Breast epithelium (tissue), 4 donors: ENCODE measurements at regions not wholly inside any gene's neighbourhood (a gene's known extent, or its start where the extent isn't known, plus 50 kb on each side); places are given as distances from the start of the nearest gene placed in this dataset.

ENCODE experiments used
- DNase-seq, 2 donors: peaks; one replicate each; pipeline ENCODE4 v3.0.0-alpha.2; 2019; ENCODE audit warnings: low spot score in 2 of 2
- H3K27ac ChIP-seq, 2 donors: fragments of 200-600 bp; sonication (generic) in 1 of 2; one replicate each; pipeline ENCODE4 v1.5.1; 2016 to 2019; ENCODE audit warnings: mild to moderate bottlenecking in 1 of 2
- H3K27me3 ChIP-seq, 2 donors: fragments of 200-600 bp; sonication (generic) in 1 of 2; one replicate each; pipeline versions ENCODE4 v1.5.1 to v1.6.0; 2017 to 2019; ENCODE audit warnings: control low read depth in 1 of 2, mild to moderate bottlenecking in 1 of 2
- H3K36me3 ChIP-seq: fragments of 200-600 bp; one replicate; pipeline ENCODE4 v1.5.1; 2019
- H3K4me1 ChIP-seq, 2 donors: fragments of 200-600 bp; sonication (generic); one replicate each; pipeline ENCODE4 v1.5.1; 2016 to 2019; ENCODE audit warnings: control low read depth in 1 of 2
- H3K4me3 ChIP-seq, 3 donors: fragments of 200-600 bp; sonication (generic); 1 replicate in 2 of 3; 2 replicates in 1 of 3; pipeline ENCODE4 v1.5.1; 2016 to 2019; ENCODE audit warnings: mild to moderate bottlenecking in 3 of 3, moderate library complexity in 2 of 3
- H3K9me3 ChIP-seq, 2 donors: fragments of 200-600 bp; sonication (generic) in 1 of 2; one replicate each; pipeline ENCODE4 v1.5.1; 2016 to 2019; ENCODE audit warnings: control low read depth in 1 of 2
- POLR2A ChIP-seq: fragments of 450-650 bp; IDR thresholded peaks from one replicate; pipeline ENCODE4 v1.6.1; 2016; ENCODE audit warnings: antibody characterized with exemption, mild to moderate bottlenecking, moderate library complexity
- POLR2AphosphoS5 ChIP-seq, 3 donors: sonication (generic); formaldehyde crosslinking; IDR thresholded peaks; one replicate each; pipeline ENCODE4 v1.6.1; 2017; ENCODE audit warnings: antibody characterized with exemption in 3 of 3
- intact Hi-C: fragments of 100-400 bp; cut with DNase I; formaldehyde crosslinking; loops from one replicate; pipeline ENCODE4 v1.15.1; 2023; ENCODE audit warnings: low total_unique reads
- TF ChIP-seq, protein P1 (sequence below), 3 donors: fragments of 450-650 bp; IDR thresholded peaks; one replicate each; pipeline ENCODE4 v1.5.1; 2016 to 2017; ENCODE audit warnings: antibody characterized with exemption in 3 of 3, mild to moderate bottlenecking in 3 of 3, moderate library complexity in 3 of 3

DNA sequence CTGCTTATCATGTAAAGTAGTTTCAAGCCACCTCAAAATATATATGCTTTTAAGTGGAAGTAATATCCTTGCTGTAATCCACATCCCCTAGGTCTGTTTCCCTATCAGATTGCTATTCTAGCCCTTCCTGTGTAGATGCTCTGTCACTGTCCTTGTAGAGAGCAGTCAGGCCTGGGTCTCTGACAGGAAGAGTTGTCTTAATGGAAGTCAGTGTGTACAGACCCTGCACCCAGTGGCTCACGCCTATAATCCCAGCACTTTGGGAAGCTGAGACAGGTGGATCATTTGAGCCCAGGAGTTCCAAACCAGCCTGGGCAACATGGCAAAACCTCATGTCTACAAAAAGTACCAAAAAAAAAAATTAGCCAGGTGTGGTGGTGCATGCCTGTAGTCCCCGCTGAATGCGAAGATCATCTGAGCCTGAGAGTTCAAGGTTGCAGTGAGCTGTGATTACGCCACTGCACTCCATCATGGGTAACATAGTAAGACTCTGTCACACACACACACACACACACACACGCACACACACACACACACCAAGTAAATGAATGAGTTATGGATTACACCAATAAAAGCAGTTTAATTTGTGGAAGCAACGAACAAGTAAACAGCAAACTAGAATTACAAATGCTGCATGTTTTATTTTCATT is 70.2 kb upstream of the DSC1 start:
- intact Hi-C loops, result no loop called here
- no peak overlapping the region for H3K27ac ChIP-seq
- no peak for DNase-seq

DNA sequence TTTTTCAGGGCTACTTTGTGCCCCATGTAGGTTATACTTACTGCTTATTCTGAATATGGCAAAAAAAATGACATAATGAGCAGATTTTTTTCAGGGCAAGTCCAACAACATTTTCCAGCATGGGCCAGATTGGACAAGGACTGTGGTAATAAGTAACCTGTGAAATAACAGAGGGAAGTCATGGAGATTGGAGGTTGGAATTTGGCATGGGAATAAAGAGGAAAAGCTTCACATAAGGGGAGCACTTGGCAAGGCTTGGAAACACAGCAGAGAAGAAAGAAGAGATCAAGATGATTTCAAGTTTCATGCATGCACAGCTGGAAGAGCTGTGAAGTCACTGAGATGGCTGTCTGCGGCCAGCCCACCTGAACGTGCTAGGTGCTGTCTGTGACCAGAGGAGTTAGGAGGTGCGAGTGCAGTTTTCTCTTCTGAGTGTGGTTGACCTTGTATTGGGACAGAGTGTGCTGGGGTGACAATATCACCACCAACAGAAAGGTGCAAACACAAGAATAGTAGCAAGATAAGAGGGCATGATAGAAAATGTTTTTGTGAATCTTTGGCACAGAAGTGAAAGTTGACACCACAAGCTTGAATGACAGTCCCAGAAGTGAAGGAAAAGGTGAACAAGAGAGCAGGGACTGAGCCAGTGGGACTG is 71.1 kb upstream of the DSC1 start:
- Histone ChIP-seq H3K36me3 (no peaks in the 10 kb centered on the region), H3K4me1 (no peaks in the 10 kb centered on the region), H3K27me3 (no peaks in the 10 kb centered on the region), H3K4me3 (no peak overlapping the region), H3K9me3 (no peaks in the 10 kb centered on the region), H3K27ac (peak overlapping the region; percentile 23 to 54)
- TF ChIP-seq POLR2AphosphoS5 (IDR thresholded peaks at IDR 0.05) (no peak), POLR2A (no peak)
- TF ChIP-seq, protein P1, sequence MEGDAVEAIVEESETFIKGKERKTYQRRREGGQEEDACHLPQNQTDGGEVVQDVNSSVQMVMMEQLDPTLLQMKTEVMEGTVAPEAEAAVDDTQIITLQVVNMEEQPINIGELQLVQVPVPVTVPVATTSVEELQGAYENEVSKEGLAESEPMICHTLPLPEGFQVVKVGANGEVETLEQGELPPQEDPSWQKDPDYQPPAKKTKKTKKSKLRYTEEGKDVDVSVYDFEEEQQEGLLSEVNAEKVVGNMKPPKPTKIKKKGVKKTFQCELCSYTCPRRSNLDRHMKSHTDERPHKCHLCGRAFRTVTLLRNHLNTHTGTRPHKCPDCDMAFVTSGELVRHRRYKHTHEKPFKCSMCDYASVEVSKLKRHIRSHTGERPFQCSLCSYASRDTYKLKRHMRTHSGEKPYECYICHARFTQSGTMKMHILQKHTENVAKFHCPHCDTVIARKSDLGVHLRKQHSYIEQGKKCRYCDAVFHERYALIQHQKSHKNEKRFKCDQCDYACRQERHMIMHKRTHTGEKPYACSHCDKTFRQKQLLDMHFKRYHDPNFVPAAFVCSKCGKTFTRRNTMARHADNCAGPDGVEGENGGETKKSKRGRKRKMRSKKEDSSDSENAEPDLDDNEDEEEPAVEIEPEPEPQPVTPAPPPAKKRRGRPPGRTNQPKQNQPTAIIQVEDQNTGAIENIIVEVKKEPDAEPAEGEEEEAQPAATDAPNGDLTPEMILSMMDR (IDR thresholded peaks at IDR 0.05), result no peak
- intact Hi-C loops, result no loop called here
- no peak for DNase-seq

More for the DNA sequence above, 70.2 kb upstream of the DSC1 start:
- Histone ChIP-seq H3K4me1 (no peaks in the 10 kb centered on the region), H3K27me3 (no peaks in the 10 kb centered on the region), H3K9me3 (no peaks in the 10 kb centered on the region), H3K36me3 (no peaks in the 10 kb centered on the region), H3K4me3 (no peak overlapping the region)
- TF ChIP-seq POLR2AphosphoS5 (IDR thresholded peaks at IDR 0.05) (no peak), POLR2A (no peak)
- TF ChIP-seq, protein P1 (IDR thresholded peaks at IDR 0.05), result no peak

DNA sequence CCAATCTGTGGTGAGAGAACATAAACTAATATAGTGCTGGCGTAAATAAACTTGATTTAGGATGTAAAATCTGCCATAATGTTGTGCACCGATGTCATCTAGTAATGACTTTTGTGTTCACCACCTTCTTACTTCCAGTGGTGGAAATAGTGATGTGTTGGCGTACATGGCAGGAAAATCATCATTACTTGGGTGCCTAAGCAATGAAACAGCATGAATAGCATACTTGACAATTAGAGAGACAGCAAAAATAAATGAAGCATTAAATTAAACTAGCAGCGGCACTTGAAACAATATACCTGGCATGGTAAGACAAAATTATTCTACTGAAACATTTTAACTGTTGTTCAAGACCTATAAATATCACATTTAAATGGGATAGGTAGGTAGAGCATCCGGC is 73.2 kb upstream of the DSC1 start:
- no peak overlapping the region for H3K27ac ChIP-seq
- H3K27me3 ChIP-seq, result no peaks in the 10 kb centered on the region
- H3K4me1 ChIP-seq, result no peaks in the 10 kb centered on the region
- TF ChIP-seq POLR2AphosphoS5 (IDR thresholded peaks at IDR 0.05) (no peak), POLR2A (no peak)
- TF ChIP-seq, protein P1 (IDR thresholded peaks at IDR 0.05), result no peak
- intact Hi-C loops, result no loop called here
- no peaks in the 10 kb centered on the region for H3K9me3 ChIP-seq
- no peak overlapping the region for H3K4me3 ChIP-seq
- no peaks in the 10 kb centered on the region for H3K36me3 ChIP-seq
- DNase-seq, result no peak

GRCh38 chr18:31237142-31237541 is 74.5 kb upstream of the DSC1 start:
- TF ChIP-seq, protein P1 (IDR thresholded peaks at IDR 0.05), result no peak
- TF ChIP-seq POLR2A (no peak), POLR2AphosphoS5 (IDR thresholded peaks at IDR 0.05) (no peak)
- no peaks in the 10 kb centered on the region for H3K4me1 ChIP-seq
- no peaks in the 10 kb centered on the region for H3K36me3 ChIP-seq
- H3K27me3 ChIP-seq, result no peaks in the 10 kb centered on the region
- no peaks in the 10 kb centered on the region for H3K9me3 ChIP-seq
- DNase-seq, result no peak
- H3K4me3 ChIP-seq, result no peak overlapping the region
- H3K27ac ChIP-seq, result no peak overlapping the region
- intact Hi-C loops, result no loop called here

- Histone ChIP-seq H3K27ac (peak overlapping the region; percentile 41 to 83), H3K4me3 (no peak overlapping the region), H3K4me1 (peaks cover 0 to 6% of the 10 kb centered on the region in 2 donors), H3K36me3 (no peaks in the 10 kb centered on the region), H3K27me3 (no peaks in the 10 kb centered on the region), H3K9me3 (no peaks in the 10 kb centered on the region)
- no peak for DNase-seq
- TF ChIP-seq, protein P1 (IDR thresholded peaks at IDR 0.05), result no peak
- TF ChIP-seq POLR2A (no peak), POLR2AphosphoS5 (IDR thresholded peaks at IDR 0.05) (no peak)
- intact Hi-C loops, result no loop called here
Measured at GRCh38 chr18:31241425-31241824, 76.5 kb upstream of the DSG1 start.
